Spleen (tissue), 11 donors: ENCODE measurements at regions not wholly inside any gene's neighbourhood (a gene's known extent, or its start where the extent isn't known, plus 50 kb on each side); places are given as distances from the start of the nearest gene placed in this dataset.

Experiments
- DNase-seq: peaks from one replicate; pipeline ENCODE4 v3.0.0-alpha.2; 2020
- H3K27ac ChIP-seq, 8 donors: fragments of 200-600 bp; sonication (generic) in 7 of 8; 1 replicate in 4 of 8; 2 replicates in 4 of 8; pipeline versions ENCODE4 v1.5.0 to v1.8.0; 2016 to 2021; ENCODE audit warnings: inconsistent platforms in 4 of 8, mild to moderate bottlenecking in 4 of 8, moderate library complexity in 1 of 8
- H3K27me3 ChIP-seq, 7 donors: fragments of 200-600 bp; sonication (generic) in 6 of 7; replicated peaks in 1 of 7; 1 replicate in 4 of 7; 2 replicates in 3 of 7; pipeline versions ENCODE4 v1.5.0 to v1.8.0; 2016 to 2021; ENCODE audit warnings: inconsistent platforms in 3 of 7, mild to moderate bottlenecking in 1 of 7
- H3K36me3 ChIP-seq, 6 donors: fragments of 200-600 bp; sonication (generic) in 5 of 6; 1 replicate in 4 of 6; 2 replicates in 2 of 6; pipeline versions ENCODE4 v1.5.0 to v1.8.0; 2016 to 2021; ENCODE audit warnings: inconsistent platforms in 2 of 6
- H3K4me1 ChIP-seq, 6 donors: fragments of 200-600 bp; sonication (generic) in 5 of 6; 1 replicate in 3 of 6; 2 replicates in 3 of 6; pipeline versions ENCODE4 v1.5.0 to v1.8.0; 2016 to 2021; ENCODE audit warnings: inconsistent platforms in 3 of 6
- H3K4me3 ChIP-seq, 8 donors: fragments of 200-600 bp; sonication (generic) in 7 of 8; 1 replicate in 4 of 8; 2 replicates in 4 of 8; pipeline versions ENCODE4 v1.5.0 to v1.8.0; 2016 to 2021; ENCODE audit warnings: inconsistent platforms in 4 of 8, mild to moderate bottlenecking in 4 of 8, moderate library complexity in 2 of 8
- H3K9me3 ChIP-seq, 8 donors: fragments of 200-600 bp; sonication (generic) in 7 of 8; 1 replicate in 4 of 8; 2 replicates in 4 of 8; pipeline versions ENCODE4 v1.5.0 to v1.8.0; 2016 to 2021; ENCODE audit warnings: inconsistent platforms in 4 of 8
- POLR2A ChIP-seq, 3 donors: fragments of 450-650 bp; IDR thresholded peaks; one replicate each; pipeline ENCODE4 v1.5.1; 2017; ENCODE audit warnings: antibody characterized with exemption in 3 of 3, mild to moderate bottlenecking in 1 of 3
- POLR2AphosphoS5 ChIP-seq, 3 donors: sonication (generic); formaldehyde crosslinking; IDR thresholded peaks; one replicate each; pipeline ENCODE4 v1.5.1; 2017; ENCODE audit warnings: antibody characterized with exemption in 3 of 3
- WGBS, 5 donors: extraction: QIAGEN DNeasy Blood & Tissue Kit in 3 of 5; methylation state at CpG; one replicate each; pipeline versions ENCODE4 v1.1.5 to v1.1.7; 2013 to 2018; 5-methylcytosine and 5-hydroxymethylcytosine counted together
- intact Hi-C: fragments of 100-400 bp; cut with DNase I; formaldehyde crosslinking; loops from one replicate; pipeline ENCODE4 v1.15.0; 2023; ENCODE audit warnings: low total_unique reads
- TF ChIP-seq, protein P1 (sequence below), 11 experiments: fragments of 200-600 bp in 7 of 11; fragments of 450-650 bp in 4 of 11; sonication (generic) in 4 of 11; IDR thresholded peaks in 8 of 11; conservative IDR thresholded peaks in 3 of 11; 1 replicate in 7 of 11; 2 replicates in 4 of 11; pipeline versions ENCODE4 v1.4.0 to v1.8.0; 2016 to 2021; ENCODE audit warnings: antibody characterized with exemption in 11 of 11, inconsistent platforms in 4 of 11, mild to moderate bottlenecking in 1 of 11
- donor health status: healthy with polysubstance abuse.
- donor health status: DM: no; HTN: no; CAD: no; lungs with moderate emphysema.
- donor health status: DM: no; HTN: no; CAD: no.
- donor health status: Bipolar disorder and iron deficiency.
- donor health status: healthy.
- donor health status: DM: no; HTN: no; CAD: no.
- donor health status: DM: yes; HTN: yes; CAD: no.

DNA sequence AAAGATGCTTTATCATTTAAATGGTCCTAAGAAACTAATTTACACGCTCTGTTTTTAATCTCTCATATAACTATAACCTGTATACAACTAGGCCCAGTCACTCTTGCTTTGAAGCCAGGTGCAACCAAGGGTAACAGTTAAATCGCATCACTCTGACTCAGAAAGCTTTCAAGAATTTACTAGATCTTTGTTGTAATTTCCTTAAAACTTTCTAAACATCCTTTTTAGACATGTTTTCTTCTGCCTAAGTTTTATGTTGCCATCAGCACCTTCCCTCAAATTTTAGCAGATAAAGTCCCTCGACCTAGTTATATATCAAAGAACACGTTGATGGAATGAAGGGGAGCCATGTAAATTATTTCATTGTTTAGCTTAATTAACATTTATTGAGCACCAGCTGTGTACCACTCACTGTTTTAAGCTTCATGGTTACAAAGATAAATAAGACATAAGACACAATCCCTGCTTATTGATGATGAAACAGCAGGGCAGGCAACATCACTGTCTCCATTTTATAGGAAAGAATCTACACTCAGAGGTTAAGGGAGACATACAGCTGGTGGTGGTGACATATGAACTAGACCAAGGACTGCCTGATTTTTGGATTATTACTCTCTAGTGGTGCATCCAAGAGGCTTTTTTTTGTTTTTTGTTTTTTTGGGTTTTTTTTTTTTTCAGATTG, 101.0 kb downstream of the CD200R1L start:
- 54 to 83% (median 78%) methylated on average over 4 of the region's 4 CpGs for WGBS, 5 donors

DNA sequence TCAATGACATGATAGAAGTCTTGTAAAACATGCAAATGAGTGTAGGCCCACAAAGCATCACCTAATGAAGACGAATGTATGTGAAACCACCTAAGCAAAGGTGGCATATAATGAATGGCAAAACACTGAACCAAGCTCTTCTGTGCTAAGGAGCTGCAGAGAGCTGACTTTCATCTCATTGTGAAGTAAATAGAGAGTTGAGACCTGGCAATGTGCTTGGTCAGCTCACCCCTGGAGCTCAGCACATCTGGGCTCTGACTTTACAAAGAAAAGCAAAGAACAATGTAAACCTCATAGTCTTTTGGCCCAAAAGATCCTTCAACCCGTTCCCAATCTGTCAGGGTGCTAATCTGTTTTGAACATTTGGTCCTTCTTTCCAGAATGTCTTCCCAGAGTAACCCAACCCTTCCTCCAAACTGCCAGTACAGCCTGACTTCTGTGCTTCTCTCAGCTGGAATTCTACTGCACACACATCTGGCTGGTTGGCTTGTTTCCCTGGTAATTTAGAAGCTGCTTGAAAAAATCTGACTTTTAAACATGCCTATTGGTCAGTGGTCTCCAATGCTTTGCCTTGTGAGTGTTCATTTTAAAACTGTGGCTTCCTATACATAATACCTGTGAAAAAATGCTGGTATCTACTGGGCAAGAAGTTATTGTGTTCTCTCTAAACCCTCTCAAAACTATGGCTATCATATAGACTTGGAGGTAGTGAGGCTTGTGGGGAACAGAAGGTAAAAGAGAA, 101.7 kb downstream of the CD200R1L start:
- Histone ChIP-seq H3K4me1 (peaks cover 0 to 18% (median 0%) of the 10 kb centered on the region in 6 donors), H3K27ac (no peak overlapping the region), H3K36me3 (no peaks in the 10 kb centered on the region), H3K4me3 (no peak overlapping the region), H3K27me3 (no peaks in the 10 kb centered on the region), H3K9me3 (no peaks in the 10 kb centered on the region)
- no peak for DNase-seq
- intact Hi-C loops, result no loop called here
- TF ChIP-seq, protein P1, sequence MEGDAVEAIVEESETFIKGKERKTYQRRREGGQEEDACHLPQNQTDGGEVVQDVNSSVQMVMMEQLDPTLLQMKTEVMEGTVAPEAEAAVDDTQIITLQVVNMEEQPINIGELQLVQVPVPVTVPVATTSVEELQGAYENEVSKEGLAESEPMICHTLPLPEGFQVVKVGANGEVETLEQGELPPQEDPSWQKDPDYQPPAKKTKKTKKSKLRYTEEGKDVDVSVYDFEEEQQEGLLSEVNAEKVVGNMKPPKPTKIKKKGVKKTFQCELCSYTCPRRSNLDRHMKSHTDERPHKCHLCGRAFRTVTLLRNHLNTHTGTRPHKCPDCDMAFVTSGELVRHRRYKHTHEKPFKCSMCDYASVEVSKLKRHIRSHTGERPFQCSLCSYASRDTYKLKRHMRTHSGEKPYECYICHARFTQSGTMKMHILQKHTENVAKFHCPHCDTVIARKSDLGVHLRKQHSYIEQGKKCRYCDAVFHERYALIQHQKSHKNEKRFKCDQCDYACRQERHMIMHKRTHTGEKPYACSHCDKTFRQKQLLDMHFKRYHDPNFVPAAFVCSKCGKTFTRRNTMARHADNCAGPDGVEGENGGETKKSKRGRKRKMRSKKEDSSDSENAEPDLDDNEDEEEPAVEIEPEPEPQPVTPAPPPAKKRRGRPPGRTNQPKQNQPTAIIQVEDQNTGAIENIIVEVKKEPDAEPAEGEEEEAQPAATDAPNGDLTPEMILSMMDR (IDR thresholded peaks at IDR 0.05 in 8 of 11, conservative IDR thresholded peaks at IDR 0.05 in 3 of 11), result no peak
- TF ChIP-seq POLR2AphosphoS5 (IDR thresholded peaks at IDR 0.05), result no peak
- TF ChIP-seq POLR2A (IDR thresholded peaks at IDR 0.05), result no peak
- WGBS, 5 donors, result 54 to 75% (median 73%) methylated on average over 2 of the region's 2 CpGs

More for the DNA sequence above, 101.0 kb downstream of the CD200R1L start:
- no peak overlapping the region for H3K27ac ChIP-seq
- DNase-seq, result no peak
- no peaks in the 10 kb centered on the region for H3K9me3 ChIP-seq
- peaks cover 0 to 11% (median 0%) of the 10 kb centered on the region in 6 donors for H3K4me1 ChIP-seq
- no peaks in the 10 kb centered on the region for H3K27me3 ChIP-seq
- intact Hi-C loops, result no loop called here
- TF ChIP-seq, protein P1 (IDR thresholded peaks at IDR 0.05 in 8 of 11, conservative IDR thresholded peaks at IDR 0.05 in 3 of 11), result no peak
- TF ChIP-seq POLR2A (IDR thresholded peaks at IDR 0.05), result no peak
- TF ChIP-seq POLR2AphosphoS5 (IDR thresholded peaks at IDR 0.05), result no peak
- no peaks in the 10 kb centered on the region for H3K36me3 ChIP-seq
- no peak overlapping the region for H3K4me3 ChIP-seq

DNA sequence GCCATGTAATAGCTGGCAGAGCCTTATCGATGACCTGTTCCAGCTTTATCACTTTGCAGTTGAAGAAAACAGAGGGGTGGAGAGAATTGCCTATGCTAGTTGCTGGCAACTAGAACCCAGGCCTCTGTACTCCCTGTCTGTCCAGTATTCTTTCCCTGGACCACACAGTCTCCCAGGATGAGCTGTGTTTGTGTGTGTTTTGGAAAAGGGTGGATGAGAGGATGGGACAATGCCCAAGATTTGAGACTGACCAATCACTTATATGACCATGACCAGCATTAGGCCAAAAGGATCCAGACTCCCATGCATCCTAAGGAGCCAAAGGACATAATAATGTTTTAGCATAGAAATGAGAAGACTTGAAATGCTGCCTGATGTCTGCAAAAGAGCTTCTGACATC, 102.6 kb downstream of the CD200R1L start:
- intact Hi-C loops, result no loop called here
- H3K36me3 ChIP-seq, result no peaks in the 10 kb centered on the region

More for the DNA sequence above, 102.6 kb downstream of the CD200R1L start:
- no peak for DNase-seq
- Histone ChIP-seq H3K9me3 (no peaks in the 10 kb centered on the region), H3K4me3 (no peak overlapping the region), H3K4me1 (peaks cover 0 to 27% (median 7%) of the 10 kb centered on the region in 6 donors), H3K27ac (no peak overlapping the region), H3K27me3 (no peaks in the 10 kb centered on the region)
- no peak for TF ChIP-seq POLR2AphosphoS5 (IDR thresholded peaks at IDR 0.05)
- no peak for TF ChIP-seq POLR2A (IDR thresholded peaks at IDR 0.05)
- TF ChIP-seq, protein P1 (IDR thresholded peaks at IDR 0.05 in 8 of 11, conservative IDR thresholded peaks at IDR 0.05 in 3 of 11), result no peak
- WGBS, 5 donors, result 83 to 91% (median 85%) methylated on average over 1 of the region's 1 CpG
